K562 (cell line): ENCODE measurements at regions not wholly inside any gene's neighbourhood (a gene's known extent, or its start where the extent isn't known, plus 50 kb on each side); places are given as distances from the start of the nearest gene placed in this dataset.

ENCODE experiments used
- ADNP ChIP-seq: fragments of 200-800 bp; sonication (Bioruptor generic); IDR thresholded peaks from 2 replicates; pipeline ENCODE4 v1.6.1; 2016; ENCODE audit warnings: missing genetic modification characterization, missing compliant biosample characterization
- ATF6 ChIP-seq: sonication (generic); formaldehyde crosslinking; IDR thresholded peaks from 2 replicates; pipeline ENCODE4 v1.4.0; 2020; ENCODE audit warnings: mild to moderate bottlenecking, missing genetic modification reagents
- CHD1 ChIP-seq: fragments of 200-600 bp; sonication (generic); IDR thresholded peaks from one replicate; pipeline ENCODE4 v1.6.1; 2012; ENCODE audit warnings: mild to moderate bottlenecking, moderate library complexity, low read length, inconsistent platforms
- EP300 ChIP-seq: IDR thresholded peaks from 2 replicates; pipeline ENCODE4 v1.6.1; 2012; ENCODE audit warnings: low read length, improper control_type of control experiment
- FOXA3 ChIP-seq, 2 experiments: fragments of 450-650 bp in 1 of 2; sonication (generic) in 1 of 2; formaldehyde crosslinking; IDR thresholded peaks in 1 of 2; conservative IDR thresholded peaks in 1 of 2; 2 replicates each; pipeline versions ENCODE4 v1.4.0 to v1.8.0; 2020 to 2022; ENCODE audit warnings: mild to moderate bottlenecking in 2 of 2, missing genetic modification reagents in 1 of 2
- MAFF ChIP-seq: IDR thresholded peaks from 2 replicates; pipeline ENCODE4 v1.6.1; 2012; ENCODE audit warnings: low read length, improper control_type of control experiment
- MCM2 ChIP-seq: fragments of 450-650 bp; IDR thresholded peaks from 2 replicates; pipeline ENCODE4 v1.6.1; 2017; ENCODE audit warnings: low read depth, mild to moderate bottlenecking
- NFIC ChIP-seq: fragments of 450-650 bp; IDR thresholded peaks from 2 replicates; pipeline ENCODE4 v1.6.1; 2017; ENCODE audit warnings: mild to moderate bottlenecking, inconsistent platforms
- NFXL1 ChIP-seq: fragments of 450-650 bp; formaldehyde crosslinking; IDR thresholded peaks from 2 replicates; pipeline ENCODE4 v1.4.0; 2021; ENCODE audit warnings: mild to moderate bottlenecking
- PHB ChIP-seq: fragments of 250-450 bp; sonication (Bioruptor Pico); IDR thresholded peaks from 2 replicates; pipeline ENCODE4 v1.5.0; 2021
- PML ChIP-seq: IDR thresholded peaks from 2 replicates; pipeline ENCODE4 v1.6.1; 2012; ENCODE audit warnings: low read length, inconsistent platforms
- POLR2H ChIP-seq: IDR thresholded peaks from 2 replicates; pipeline ENCODE4 v1.6.1; 2016; ENCODE audit warnings: missing genetic modification characterization, low read depth, mild to moderate bottlenecking, control low read depth, missing compliant biosample characterization, moderate library complexity
- TFAM ChIP-seq: fragments of 250-450 bp; sonication (Bioruptor Pico); conservative IDR thresholded peaks from 2 replicates; pipeline ENCODE4 v1.5.0; 2021; ENCODE audit warnings: mild to moderate bottlenecking, moderate library complexity
- WHSC1 ChIP-seq: IDR thresholded peaks from one replicate; pipeline ENCODE4 v1.6.1; 2012; ENCODE audit warnings: low read length, control low read depth, inconsistent platforms
- ZNF133 ChIP-seq: fragments of 250-450 bp; sonication (Bioruptor Pico); IDR thresholded peaks from 2 replicates; pipeline ENCODE4 v1.4.0; 2020; ENCODE audit warnings: mild to moderate bottlenecking
- ZNF408 ChIP-seq: fragments of 250-450 bp; sonication (Bioruptor Pico); IDR thresholded peaks from 2 replicates; pipeline ENCODE4 v1.4.0; 2020; ENCODE audit warnings: low read depth, mild to moderate bottlenecking, moderate library complexity
- ZNF609 ChIP-seq: sonication (generic); formaldehyde crosslinking; IDR thresholded peaks from 2 replicates; pipeline ENCODE4 v1.8.1; 2023; ENCODE audit warnings: missing genetic modification reagents, mild to moderate bottlenecking, borderline replicate concordance
- ZNF717 ChIP-seq: fragments of 250-450 bp; sonication (Bioruptor Pico); IDR thresholded peaks from 2 replicates; pipeline ENCODE4 v1.5.0; 2021
- TF ChIP-seq, protein P1 (sequence below): sonication (generic); formaldehyde crosslinking; IDR thresholded peaks from 2 replicates; pipeline ENCODE4 v1.8.0; 2023; ENCODE audit warnings: mild to moderate bottlenecking, missing genetic modification reagents
- TF ChIP-seq, protein P2 (sequence below): sonication (generic); formaldehyde crosslinking; IDR thresholded peaks from 2 replicates; pipeline ENCODE4 v1.8.0; 2022; ENCODE audit warnings: missing genetic modification reagents, mild to moderate bottlenecking, moderate library complexity, borderline replicate concordance

DNA sequence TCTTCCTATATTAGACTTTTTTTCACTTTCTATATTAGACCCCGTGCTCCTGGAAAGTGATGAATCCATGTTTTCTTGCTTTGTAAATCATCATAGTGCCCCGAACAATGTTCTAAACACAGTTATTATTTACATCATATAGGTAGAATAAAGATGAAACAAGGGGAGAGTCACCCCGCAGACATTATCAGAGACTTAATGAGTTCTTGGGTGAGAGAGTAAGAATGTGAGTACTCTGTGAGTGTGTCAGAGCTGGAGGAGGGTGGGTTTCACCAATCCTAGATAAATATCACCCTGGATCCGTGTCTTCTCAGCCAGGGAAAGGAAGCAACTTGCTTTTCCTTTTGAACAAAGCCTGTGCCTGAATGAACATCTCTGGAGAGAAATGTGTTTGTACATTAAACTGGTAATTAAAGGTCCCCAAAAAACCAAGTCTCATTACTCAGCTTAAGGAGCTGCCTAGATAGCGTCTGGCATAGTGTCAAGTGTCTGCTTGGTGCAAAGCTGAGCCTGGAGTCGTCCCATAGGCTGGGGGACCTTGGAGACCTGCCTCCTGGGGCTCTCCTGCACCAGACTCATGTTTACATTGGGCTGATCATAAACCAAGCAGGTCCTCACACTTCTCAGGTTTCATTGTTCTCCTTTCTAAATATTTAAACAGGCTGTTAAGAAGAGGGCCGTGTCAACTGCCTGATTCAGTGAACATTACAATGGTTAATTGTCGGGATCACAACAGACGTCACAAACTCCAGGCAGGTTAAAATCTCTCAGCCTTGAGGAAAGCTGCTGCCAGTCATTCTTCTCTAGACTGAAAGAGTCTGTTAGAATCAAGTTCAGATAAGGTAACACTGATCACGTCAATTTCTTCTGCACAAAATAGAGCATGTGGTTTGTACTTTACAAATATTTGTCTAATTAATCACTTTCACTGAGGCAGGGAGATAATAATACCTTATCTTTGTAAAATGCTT, 179.7 kb upstream of the MYLIP start (continued):
- TF ChIP-seq, protein P1, sequence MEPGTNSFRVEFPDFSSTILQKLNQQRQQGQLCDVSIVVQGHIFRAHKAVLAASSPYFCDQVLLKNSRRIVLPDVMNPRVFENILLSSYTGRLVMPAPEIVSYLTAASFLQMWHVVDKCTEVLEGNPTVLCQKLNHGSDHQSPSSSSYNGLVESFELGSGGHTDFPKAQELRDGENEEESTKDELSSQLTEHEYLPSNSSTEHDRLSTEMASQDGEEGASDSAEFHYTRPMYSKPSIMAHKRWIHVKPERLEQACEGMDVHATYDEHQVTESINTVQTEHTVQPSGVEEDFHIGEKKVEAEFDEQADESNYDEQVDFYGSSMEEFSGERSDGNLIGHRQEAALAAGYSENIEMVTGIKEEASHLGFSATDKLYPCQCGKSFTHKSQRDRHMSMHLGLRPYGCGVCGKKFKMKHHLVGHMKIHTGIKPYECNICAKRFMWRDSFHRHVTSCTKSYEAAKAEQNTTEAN (CRISPR knock-in tag): no peak
- TF ChIP-seq CHD1 (no peak), ADNP (no peak), ATF6 (CRISPR knock-in tag) (no peak), ZNF717 (CRISPR knock-in tag) (no peak), EP300 (0 out of 2 replicates have a peak, but pooled peaks have one; percentile 5), ZNF408 (CRISPR knock-in tag) (no peak), MCM2 (no peak), NFXL1 (CRISPR knock-in tag) (no peak), ZNF609 (CRISPR knock-in tag) (no peak), FOXA3 (CRISPR knock-in tag; conservative IDR thresholded peaks at IDR 0.05 in 1 of 2, IDR thresholded peaks at IDR 0.05 in 1 of 2) (peak; percentile 76 to 97), PHB (CRISPR knock-in tag) (no peak), WHSC1 (no peak), PML (no peak), MAFF (no peak), TFAM (CRISPR knock-in tag) (no peak), POLR2H (tag) (no peak), ZNF133 (no peak), NFIC (peak; percentile 68; the same call in 1 of the 2 replicates)
- TF ChIP-seq, protein P2, sequence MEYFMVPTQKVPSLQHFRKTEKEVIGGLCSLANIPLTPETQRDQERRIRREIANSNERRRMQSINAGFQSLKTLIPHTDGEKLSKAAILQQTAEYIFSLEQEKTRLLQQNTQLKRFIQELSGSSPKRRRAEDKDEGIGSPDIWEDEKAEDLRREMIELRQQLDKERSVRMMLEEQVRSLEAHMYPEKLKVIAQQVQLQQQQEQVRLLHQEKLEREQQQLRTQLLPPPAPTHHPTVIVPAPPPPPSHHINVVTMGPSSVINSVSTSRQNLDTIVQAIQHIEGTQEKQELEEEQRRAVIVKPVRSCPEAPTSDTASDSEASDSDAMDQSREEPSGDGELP: no peak
